Stimulated activated CD4-positive, alpha-beta T cell treated with anti-CD3 and anti-CD28 coated beads, Interleukin-12 subunit alpha, Interleukin-12 subunit beta, amount 100 ng/mL, for 48 hours (primary cell): ENCODE measurements at regions not wholly inside any gene's neighbourhood (a gene's known extent, or its start where the extent isn't known, plus 50 kb on each side); places are given as distances from the start of the nearest gene placed in this dataset.
A peak's percentile ranks its signal among the peaks of the same experiment; 100 is the strongest.

Source experiments
- DNase-seq, 3 donors: peaks; one replicate each; pipeline ENCODE4 v3.0.0-alpha.2; 2020; ENCODE audit warnings: low read depth in 2 of 3, low spot score in 1 of 3

DNA sequence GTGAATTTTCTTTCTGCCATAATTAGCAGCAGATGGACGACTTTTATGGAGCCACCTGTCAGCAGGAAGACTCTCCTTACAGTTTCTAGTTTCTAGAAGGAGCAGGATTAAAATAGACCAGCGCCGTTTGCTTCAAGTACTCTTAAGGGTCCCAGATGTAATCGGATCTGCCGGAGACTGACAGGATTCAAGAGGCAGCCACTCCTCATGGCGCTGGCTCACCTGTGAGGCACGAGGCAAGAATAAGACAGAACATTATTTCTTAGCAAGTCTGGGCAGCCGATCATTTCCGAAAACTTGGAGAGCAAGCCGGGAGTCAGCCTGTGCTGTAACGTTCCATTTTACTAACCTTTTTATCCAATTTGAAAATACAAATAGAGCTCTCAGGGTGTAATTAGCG, 410.4 kb upstream of the RORA start:
- DNase-seq = no peak

DNA sequence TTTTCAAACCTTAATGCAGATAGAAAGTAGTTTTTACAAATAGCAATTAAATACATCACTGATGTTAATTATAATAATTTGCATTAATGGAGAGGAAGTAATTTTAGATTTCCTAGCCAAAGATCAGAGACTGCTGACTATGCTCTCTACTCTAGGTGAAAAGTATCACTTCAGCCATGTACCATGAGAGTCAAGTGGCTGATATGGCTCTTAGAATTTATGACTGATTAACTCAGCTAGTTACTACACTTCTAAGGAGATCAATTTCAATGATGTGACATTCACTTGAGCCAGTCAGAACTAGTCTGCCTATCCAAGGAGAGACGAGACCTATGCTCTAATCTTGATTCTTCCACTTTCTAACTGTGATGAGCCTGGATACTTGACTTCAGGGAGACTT, 405.7 kb upstream of the RORA start:
- no peak for DNase-seq

DNA sequence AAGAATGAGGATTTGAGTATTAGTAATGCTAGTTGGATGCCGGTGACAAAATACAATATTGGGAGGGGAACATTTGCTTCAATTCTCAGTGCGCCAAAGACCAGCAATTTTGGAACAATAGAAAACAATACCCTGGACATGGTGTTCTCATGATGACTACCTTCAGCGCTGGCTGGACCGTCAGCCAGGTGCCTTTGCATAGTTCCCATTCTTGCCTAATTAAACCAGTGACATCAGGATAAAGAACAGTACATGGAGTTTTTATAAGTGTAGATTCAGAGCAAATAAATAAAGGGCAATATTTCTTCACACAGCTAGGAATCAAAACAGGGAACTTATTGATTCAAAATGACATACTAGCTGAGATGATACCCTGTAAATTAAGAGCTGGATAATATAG, 404.8 kb upstream of the RORA start:
- no peak for DNase-seq

DNA sequence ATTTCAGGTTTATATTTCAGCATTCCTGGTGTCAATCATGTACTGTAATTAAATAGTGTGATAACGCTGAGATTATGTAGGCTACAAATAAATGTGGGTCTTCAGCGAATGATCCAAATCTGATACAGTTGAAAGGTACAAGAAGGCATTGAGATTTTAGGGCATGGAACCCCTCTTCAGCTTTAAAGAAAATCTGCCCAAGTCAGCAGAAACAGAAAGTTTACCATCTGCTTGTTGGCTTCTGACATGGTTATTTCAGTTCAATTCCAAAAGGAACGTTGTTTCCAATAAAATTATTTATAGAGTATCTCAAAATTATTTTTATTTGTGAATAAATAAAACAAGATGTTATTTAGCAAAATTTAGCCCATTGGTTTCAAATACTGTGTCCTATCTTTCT, 400.2 kb upstream of the RORA start:
- DNase-seq = no peak

DNA sequence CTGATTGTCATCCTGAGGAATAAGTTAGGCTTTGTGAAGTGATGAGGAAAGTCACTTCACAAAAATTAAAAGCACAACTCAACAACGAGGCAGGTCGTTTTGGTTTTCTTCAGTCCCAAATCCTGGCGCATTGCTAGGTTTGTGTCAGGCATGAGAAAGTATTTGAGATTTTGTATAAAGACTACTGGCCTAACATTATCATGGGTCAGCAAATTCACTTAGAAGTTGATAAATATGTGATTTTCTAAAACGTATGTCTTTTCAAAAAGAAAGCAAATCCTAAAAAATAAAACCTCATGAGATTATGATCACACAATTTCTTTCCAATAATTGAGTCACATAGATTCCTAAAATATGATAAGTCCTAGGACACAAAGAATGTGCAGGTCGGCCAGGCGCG, 395.8 kb upstream of the RORA start:
- no peak for DNase-seq

DNA sequence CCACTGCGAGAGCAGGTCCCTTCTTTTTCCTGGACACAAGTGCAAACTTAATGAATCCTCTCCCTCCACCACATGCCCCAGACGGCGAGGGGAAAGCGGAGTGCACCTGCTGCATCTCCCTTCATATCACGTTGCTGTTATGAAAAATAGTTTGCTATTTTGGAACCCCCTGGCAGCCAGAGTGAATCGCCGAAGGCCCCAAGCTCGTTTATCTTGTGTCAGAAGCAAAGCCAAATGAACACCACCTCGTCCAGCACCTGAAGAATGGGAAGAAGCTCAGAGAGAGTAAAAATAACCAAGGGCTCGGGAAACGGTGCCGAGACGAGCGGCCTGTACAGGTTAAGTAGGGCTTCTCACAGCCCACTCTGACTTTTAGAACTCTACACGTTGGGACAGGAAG, 394.6 kb upstream of the RORA start:
- no peak for DNase-seq

DNA sequence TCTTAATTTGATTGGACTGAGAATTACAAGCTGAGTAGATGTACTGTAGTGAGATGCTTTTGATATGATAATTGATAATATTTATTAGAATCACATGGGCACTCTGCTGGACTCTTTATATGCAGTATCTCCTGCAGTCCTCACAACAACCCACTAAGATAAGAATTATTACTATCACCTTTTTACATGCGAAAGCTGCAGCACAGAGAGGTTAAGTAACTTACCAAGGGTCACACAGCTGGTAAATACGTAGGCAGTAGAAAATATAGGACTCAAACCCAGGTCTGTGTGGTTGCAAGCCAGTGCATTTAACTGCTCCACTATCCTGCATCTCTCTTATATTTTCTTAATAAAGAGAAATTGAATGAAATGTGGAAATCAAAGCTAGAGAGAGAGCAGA, 392.8 kb upstream of the RORA start:
- no peak for DNase-seq

DNA sequence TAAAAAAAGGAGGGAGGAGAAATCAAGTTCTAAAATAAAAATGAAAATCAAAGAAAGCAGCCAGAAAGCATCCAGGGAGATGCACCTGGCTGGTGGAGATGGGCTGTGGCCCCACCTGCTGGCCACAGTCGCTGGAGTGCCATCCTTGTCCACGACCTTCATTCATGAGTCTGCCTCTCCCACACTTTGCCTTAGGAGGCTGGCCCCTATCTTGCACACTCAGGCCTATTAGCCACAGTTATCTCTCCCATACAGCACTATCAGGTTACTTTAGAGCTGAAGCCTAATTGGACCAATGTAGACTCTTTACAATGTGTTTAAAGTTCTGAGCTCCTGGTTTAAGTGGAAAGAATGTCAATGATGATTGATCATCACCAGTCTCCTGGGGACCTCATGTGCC, 392.0 kb upstream of the RORA start:
- peak in 1 of 3 donors; percentile 2 for DNase-seq

DNA sequence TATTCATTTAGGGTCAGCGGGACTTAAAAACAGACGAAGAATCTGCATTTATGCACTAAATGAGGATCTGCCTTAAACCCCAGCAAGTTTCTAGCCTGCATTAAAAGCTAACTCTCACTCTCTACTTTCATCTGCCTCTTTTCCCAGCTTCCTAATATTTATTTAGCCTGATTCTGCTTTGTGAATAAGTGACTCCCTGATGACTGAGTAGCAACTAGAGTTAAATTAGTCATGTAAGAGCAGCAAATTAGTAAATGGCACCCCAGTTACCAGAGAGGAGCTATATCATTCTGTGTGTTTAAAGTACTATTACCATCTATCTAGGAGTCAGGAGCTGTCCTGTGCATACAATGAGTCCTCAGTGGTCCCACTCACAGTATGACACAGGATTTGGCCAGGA, 391.0 kb upstream of the RORA start:
- DNase-seq = no peak

DNA sequence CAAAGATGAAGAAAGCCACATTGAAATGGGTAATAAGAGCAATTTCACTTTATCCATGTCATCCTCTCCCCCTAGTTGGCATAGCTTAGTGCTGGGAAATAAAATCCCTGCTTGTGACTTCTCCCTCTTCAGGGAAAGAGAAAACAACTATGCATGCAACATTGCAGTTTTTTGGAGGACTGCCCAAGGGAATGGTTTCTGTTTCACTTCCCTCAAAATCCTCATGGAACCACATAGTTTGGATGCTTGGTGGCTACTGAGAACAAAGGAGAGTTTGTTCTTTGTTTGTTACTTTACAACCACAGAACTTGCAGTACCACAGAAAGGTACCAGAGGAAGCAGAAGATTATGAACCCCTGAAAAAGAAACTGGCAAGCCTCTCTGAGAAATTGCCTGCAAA, 384.6 kb upstream of the RORA start:
- DNase-seq = no peak

DNA sequence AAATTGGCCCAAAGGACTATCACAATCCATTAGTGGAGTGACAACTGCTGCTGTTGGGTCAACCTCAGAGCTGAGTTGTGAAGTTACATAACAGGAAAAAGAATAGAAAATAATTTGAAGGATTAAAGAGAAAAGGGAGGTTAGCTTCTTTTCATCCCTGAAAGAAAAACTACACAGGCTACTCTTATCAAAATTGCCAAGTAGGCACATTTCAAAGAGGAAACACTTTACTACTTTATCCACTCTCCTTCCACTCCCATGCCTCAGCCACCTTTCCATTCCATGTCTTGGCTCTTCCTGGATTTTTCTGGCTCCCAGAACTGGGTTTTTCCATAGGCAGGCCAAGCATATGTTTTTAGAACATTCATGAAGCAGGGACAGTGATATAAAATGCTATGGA, 384.0 kb upstream of the RORA start:
- no peak for DNase-seq

DNA sequence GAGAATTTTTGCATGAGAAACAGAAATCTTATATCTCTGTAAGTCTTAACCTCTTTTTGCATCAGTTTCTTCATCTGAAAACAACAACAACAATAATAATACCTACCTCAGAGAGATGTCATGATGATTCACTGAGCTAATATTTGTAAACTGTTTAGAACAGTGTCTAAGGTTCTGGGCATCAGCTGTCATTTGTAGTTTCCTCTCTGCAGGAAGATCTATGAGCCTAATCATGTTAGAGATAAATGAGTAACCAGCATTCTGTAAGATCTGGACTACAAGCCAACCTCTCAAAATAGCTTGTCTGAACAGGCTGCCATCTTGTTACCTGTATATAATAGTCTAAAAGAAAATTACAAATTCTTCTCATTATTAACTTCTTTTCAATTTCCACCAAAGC, 383.0 kb upstream of the RORA start:
- no peak for DNase-seq

DNA sequence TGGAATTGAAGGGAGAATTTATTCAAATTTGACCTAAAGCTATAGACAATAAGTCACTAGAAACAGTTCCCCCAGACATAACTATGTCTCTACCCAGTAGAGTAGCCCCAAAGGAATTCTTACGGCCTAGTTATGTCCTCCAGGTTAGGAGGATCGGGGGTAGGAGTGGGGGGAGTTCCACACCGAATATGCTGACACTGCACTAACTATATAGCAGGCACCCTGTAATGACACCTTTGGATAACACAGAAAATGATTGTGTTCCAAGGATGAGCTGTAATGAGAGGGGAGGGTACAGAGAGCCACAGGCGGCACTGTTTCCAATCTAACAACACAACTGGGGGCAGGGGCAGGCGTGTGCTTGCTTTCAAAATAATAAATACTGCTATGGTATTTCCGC, 376.2 kb upstream of the RORA start:
- no peak for DNase-seq

DNA sequence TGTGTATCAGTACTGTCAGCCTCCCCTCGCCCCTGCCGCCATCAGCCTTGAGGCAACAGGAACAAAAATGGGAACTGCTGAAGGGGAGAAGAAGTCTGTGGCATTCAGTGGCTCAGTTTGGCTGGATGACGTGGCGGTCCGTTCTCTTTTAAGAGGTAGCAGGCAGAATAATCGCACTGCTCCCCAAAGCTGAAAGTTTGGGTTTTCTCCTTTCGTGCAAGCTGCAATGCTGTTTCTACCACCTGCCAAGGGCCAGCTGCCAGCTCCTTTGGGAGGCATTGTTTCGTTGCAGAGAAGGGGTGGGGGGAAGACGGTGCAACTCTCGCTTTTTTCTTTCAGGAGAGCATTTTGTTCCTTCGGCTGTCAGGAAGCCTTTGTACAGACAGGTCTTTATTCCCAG, 369.6 kb upstream of the RORA start:
- no peak for DNase-seq

DNA sequence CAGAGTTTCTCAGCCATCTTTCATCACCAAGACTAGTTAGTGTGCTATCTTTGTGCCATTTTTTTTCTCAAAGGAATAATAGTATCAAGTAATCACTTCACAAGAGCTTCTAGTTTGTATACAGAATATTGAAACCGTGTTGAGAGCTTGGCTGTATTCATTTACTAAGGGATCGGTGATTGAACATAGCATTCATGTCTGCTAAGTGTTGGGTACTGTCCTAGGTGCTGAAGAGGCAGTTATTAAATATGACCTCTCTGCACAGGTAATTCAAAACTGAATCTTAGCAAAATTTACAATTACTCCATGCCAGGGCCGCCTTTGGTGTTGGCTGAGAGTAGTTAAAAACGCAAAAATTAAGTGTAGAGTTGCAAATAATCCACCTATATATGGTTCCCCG, 355.3 kb upstream of the RORA start:
- DNase-seq = no peak

DNA sequence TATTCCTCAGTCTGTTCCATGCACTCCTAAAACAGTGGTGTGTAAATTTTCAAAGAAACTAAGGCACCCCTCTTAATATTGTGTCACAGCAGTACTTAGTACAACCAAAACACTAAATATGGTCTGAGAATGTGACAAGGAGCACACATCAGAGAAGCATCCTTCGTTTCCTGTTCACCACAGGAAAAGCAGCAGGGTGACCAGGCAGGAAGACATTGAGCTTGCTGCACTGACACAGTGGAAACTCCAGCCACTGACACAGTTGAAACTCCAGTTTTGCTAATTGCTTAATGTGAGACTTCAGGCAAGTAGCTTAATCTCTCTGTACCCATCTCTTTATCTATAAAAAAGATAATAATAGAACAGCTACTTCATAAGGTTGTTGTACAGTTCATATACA, 353.0 kb upstream of the RORA start:
- no peak for DNase-seq

DNA sequence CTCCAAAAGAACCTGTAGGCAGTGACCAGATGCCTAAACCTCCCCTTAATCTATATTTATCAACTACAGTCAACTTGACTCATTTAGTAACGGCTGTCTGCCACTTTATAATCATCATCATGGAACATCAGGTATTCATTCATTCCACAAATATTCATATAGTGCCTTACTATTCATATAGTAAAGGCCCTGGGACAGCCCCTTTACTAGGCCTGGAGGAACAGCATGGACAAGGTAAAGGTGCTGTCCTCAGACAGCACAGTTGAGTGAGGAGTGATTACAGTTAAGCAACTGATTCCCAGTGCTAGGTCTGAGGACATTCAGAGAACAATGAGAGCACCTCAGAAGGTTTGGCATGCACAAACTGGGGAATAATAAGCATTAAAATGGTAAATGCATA, 346.5 kb upstream of the RORA start:
- DNase-seq = no peak

DNA sequence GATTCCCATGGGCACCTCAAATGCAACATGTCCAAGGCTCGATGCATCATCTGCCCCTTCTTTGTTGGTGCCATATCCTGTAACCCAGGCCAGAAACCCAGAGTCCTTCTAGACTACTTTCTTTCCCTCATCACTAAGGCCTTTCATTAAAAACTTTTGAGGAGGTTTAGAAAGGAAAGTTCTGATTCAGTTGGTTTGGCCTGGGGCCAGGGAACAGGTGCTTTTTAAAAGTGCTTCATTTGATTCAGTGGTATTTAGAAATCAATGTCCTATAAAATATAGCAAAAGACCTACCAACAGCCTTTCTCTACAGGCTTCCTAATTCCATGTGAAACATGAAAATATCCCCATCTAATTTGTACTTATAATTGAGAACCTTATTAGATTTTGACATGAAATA, 341.9 kb upstream of the RORA start:
- no peak for DNase-seq

DNA sequence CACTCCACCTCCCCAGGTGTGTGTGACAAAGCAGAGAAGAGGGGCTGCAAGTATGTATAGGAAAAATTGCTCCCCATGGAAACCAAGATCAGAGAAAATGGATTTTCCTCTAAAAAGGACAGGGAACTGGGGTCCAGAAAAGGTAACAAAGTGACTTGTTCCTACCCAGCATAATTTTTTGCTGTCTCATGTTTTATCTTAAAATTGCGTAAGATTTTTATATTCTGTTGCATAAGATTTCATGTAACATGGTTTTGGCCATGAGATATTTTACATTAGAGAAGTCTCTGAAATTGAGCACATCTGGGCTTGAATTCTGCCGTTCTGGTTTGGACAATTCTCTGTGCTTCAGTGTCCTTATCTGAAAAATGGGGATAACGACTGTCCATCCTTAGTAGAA, 335.7 kb upstream of the RORA start:
- no peak for DNase-seq

DNA sequence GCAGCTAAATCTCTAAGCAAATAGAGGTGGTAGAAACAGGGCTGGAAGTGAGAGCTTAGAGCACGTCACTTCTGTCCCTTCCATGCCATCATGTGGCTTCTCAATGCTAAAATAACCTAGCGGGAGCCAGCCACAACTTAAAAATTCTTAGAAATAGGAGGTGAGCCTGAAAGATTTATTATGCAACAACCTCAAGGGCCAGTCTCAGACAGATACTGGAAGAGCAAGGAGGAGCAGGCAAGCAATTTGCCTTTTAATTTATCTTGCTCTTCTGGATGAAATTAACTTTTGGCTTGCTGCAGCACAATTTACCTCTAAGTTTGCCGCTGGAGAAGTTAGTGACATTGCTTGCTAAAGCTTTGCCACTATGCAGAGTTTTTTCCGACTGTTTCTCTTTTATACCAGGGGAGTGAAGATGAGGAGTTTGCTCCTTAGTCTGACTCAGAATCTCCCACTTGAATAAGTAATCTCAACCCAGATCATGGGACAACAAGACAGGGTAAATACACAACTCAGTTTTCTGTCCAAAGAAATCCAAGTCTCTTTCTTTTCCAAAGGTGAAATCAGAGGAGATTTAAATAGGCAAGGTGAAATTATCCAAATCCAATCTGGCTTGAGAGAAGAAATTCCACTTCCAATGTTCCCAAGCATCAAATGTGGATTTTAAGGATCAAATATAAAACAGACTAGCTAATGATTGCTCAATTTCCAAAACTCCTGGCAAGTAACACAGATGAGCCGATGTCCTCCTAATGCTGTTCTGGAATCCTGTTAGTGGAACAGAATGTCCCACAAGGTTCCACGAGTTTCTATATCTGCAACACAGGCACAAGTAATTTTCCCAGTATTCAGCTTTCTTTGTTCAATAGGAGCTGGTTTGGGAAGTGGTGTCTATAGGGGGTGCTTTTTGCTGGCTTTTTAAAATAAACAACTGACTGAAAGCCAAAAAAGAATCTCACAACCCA, 329.4 kb upstream of the RORA start:
- no peak for DNase-seq

DNA sequence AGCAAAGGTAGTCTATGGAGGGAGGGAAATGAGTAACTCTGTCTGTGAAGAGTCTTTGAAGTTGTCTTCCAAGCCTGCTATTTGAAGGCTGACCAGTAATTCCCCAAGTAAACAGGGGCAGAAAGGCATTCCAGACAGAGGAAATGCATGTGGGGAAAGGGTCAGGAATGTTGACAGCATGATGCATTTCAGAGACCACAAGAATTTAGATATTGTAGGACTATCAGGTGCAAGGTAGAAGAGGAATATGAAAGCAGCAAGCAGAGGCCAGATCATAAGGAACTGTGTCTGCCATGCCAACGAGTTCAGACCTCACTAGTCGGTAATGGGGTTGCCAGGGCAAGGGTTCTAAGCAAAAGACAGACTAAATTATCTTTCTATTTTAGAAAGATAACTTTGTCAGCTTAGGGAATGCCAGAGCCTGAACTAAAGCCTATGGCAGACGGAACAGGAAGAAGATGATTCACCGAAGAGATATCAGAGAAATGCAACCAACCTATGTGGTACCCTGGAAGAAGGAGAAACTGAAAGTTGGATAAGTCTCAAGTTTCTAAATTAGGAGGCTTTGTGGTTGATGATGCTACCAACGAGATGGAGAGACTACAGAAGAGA, 327.0 kb upstream of the RORA start:
- DNase-seq = no peak

DNA sequence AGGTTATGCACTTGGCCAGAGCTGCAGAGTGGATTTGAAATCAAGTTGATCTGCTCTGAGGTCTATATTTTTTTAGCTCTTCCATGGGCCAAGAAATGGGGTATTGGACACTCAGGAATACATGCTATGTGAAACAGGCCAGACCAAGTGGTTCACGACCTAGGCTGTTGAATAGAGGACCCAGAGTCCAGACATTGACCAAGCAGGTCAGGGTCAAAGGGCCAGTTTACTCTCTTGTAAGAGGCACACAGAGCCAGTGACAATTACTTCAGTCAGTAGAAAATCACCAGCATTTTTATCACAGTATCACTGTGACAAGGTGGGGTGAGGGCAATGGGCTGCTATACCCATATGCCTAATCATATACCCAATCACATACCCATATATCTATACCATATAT, 320.6 kb upstream of the RORA start:
- no peak for DNase-seq

DNA sequence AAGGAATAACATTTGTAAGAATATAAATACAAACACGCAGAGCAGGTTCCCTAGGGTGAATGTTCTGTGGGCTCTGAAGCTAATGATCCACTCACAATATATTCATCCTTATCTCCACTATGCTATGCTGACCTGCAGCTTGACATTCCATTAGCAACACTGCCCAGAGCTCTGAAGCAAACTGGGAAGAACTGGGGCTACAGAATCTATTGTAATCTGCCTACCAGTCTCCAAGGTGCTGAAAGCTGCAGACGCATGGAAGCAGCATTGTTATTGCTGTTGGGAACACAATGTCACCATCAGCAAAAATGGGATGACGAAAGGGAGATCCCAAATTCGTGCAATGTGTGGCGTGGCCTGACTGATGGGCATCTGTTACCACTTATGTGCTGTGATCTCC, 316.7 kb upstream of the RORA start:
- no peak for DNase-seq
